DND-41 (cell line): ENCODE measurements at regions not wholly inside any gene's neighbourhood (a gene's known extent, or its start where the extent isn't known, plus 50 kb on each side); places are given as distances from the start of the nearest gene placed in this dataset.

Source experiments
- ATAC-seq: fragments of 200-7000 bp; cut with Tn5 transposase; 3 replicates; pipeline ENCODE4 v1.9.1; 2021; ENCODE audit warnings: low read depth; ENCODE audit not compliant: insufficient read depth
- DNase-seq: peaks from one replicate; pipeline ENCODE4 v3.0.0-alpha.2; 2020
- H2AFZ ChIP-seq: 2 replicates; pipeline ENCODE4 v1.6.0; 2012; ENCODE audit warnings: low read depth, low read length
- H3K27ac ChIP-seq: 2 replicates; pipeline ENCODE4 v1.5.1; 2012; ENCODE audit warnings: low read length, inconsistent platforms
- H3K27me3 ChIP-seq: fragments of 200-600 bp; sonication (generic); 2 replicates; pipeline ENCODE4 v1.6.0; 2012; ENCODE audit warnings: low read length, mild to moderate bottlenecking, inconsistent platforms; ENCODE audit not compliant: insufficient read depth, poor library complexity
- H3K36me3 ChIP-seq: 2 replicates; pipeline ENCODE4 v1.5.1; 2012; ENCODE audit warnings: low read length, inconsistent platforms; ENCODE audit not compliant: insufficient read depth
- H3K4me1 ChIP-seq: 2 replicates; pipeline ENCODE4 v1.5.1; 2012; ENCODE audit warnings: mild to moderate bottlenecking, low read length; ENCODE audit not compliant: insufficient read depth
- H3K4me2 ChIP-seq: 2 replicates; pipeline ENCODE4 v1.6.0; 2012; ENCODE audit warnings: mild to moderate bottlenecking, moderate library complexity, low read length, inconsistent platforms; ENCODE audit not compliant: insufficient read depth
- H3K4me3 ChIP-seq, 2 experiments: fragments of 200-600 bp in 1 of 2; shearing (Covaris generic) in 1 of 2; 2 replicates each; pipeline ENCODE4 v1.5.1; 2012 to 2016; ENCODE audit warnings: inconsistent platforms in 2 of 2, low read length in 2 of 2, mild to moderate bottlenecking in 2 of 2, low read depth in 1 of 2, moderate library complexity in 1 of 2
- H3K79me2 ChIP-seq: 2 replicates; pipeline ENCODE4 v1.6.0; 2012; ENCODE audit warnings: low read length, inconsistent platforms; ENCODE audit not compliant: insufficient read depth
- H3K9ac ChIP-seq: 2 replicates; pipeline ENCODE4 v1.6.0; 2012; ENCODE audit warnings: low read depth, mild to moderate bottlenecking, inconsistent platforms, low read length, moderate library complexity
- H3K9me3 ChIP-seq: 2 replicates; pipeline ENCODE4 v1.5.1; 2012; ENCODE audit warnings: low read length, moderate library complexity, mild to moderate bottlenecking, inconsistent platforms; ENCODE audit not compliant: insufficient read depth, severe bottlenecking
- H4K20me1 ChIP-seq: 2 replicates; pipeline ENCODE4 v1.6.0; 2012; ENCODE audit warnings: low read length; ENCODE audit not compliant: insufficient read depth
- CTCF ChIP-seq: IDR thresholded peaks from 2 replicates; pipeline ENCODE4 v1.5.1; 2012; ENCODE audit warnings: borderline replicate concordance, low read length, moderate library complexity, mild to moderate bottlenecking; ENCODE audit not compliant: poor library complexity, severe bottlenecking; ENCODE audit errors: extremely low read depth
- EZH2 ChIP-seq: IDR thresholded peaks from 3 replicates; pipeline ENCODE4 v1.6.1; 2012; ENCODE audit warnings: borderline replicate concordance, low read depth, mild to moderate bottlenecking, moderate library complexity, low read length, inconsistent platforms; ENCODE audit not compliant: severe bottlenecking

- Histone ChIP-seq H3K4me1 (no peaks in the 10 kb centered on the region), H3K9me3 (no peaks in the 10 kb centered on the region), H3K4me3 (no peak overlapping the region), H2AFZ (no peak overlapping the region), H3K36me3 (no peaks in the 10 kb centered on the region), H3K27me3 (no peaks in the 10 kb centered on the region), H3K79me2 (no peaks in the 10 kb centered on the region), H3K27ac (no peak overlapping the region), H3K4me2 (no peak overlapping the region), H3K9ac (no peak overlapping the region), H4K20me1 (no peaks in the 10 kb centered on the region)
- no peak for DNase-seq
- ATAC-seq, result no peak
- TF ChIP-seq EZH2 (no peak), CTCF (no peak)
Measured at GRCh38 chr4:85376285-85376684, 98.7 kb upstream of the ARHGAP24 start.

DNA sequence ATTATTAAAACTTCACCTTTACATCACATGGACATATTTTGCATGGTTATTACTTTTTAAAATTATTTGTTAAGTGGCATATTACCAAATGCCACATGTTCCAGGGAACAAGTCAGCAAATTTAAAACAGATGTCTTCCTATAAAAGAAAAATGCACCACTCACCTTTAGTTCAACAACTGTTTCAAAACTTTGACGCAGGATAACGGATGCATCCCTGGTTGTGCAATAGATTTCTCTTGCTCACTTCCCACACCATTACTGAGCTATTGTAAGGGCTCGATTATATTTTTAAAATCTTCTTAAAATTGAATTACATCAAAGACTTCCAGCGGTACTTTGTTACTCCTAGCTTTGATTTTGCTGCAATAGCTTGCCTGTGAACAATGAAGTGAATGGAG lies 93.0 kb upstream of the ARHGAP24 start:
- Histone ChIP-seq H3K4me3 (no peak overlapping the region), H2AFZ (no peak overlapping the region), H3K79me2 (no peaks in the 10 kb centered on the region), H3K36me3 (no peaks in the 10 kb centered on the region), H3K4me2 (no peak overlapping the region), H3K4me1 (no peaks in the 10 kb centered on the region), H3K27me3 (no peaks in the 10 kb centered on the region), H3K9ac (no peak overlapping the region), H4K20me1 (no peaks in the 10 kb centered on the region), H3K9me3 (no peaks in the 10 kb centered on the region), H3K27ac (no peak overlapping the region)
- DNase-seq, result no peak
- TF ChIP-seq CTCF (no peak), EZH2 (no peak)
- ATAC-seq, result no peak

DNA sequence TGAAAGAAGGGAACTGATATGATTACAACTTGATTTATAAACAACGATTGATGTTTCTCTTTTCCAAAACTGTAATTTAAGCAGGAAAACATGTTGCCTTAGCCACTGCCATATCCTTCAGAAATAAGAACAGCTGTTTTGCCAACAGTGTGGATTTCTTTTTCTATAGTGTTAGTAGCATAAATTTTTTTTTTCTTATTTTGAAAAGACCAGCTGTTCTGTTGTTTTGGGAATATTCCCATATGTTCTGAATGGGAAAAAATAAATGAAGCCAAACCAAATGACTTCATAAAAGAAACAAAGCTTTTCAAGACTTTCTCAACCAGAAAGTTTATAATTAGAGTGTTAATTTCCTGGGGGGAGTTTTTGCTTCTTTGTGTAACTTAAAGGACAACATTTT lies 83.9 kb upstream of the ARHGAP24 start:
- Histone ChIP-seq H3K9me3 (no peaks in the 10 kb centered on the region), H3K4me2 (no peak overlapping the region), H3K9ac (no peak overlapping the region), H3K79me2 (no peaks in the 10 kb centered on the region), H3K27me3 (no peaks in the 10 kb centered on the region), H3K36me3 (no peaks in the 10 kb centered on the region), H2AFZ (no peak overlapping the region), H4K20me1 (no peaks in the 10 kb centered on the region), H3K4me1 (no peaks in the 10 kb centered on the region), H3K4me3 (no peak overlapping the region), H3K27ac (no peak overlapping the region)
- ATAC-seq, result no peak
- no peak for DNase-seq
- no peak for TF ChIP-seq EZH2
- TF ChIP-seq CTCF, result no peak
